GM12874 (cell line): ENCODE measurements at regions not wholly inside any gene's neighbourhood (a gene's known extent, or its start where the extent isn't known, plus 50 kb on each side); places are given as distances from the start of the nearest gene placed in this dataset.

Experiments used
- TF ChIP-seq, protein P1 (sequence below): IDR thresholded peaks from 2 replicates; pipeline ENCODE4 v1.5.1; 2011; ENCODE audit warnings: low read depth, mild to moderate bottlenecking, control low read depth, low read length, moderate library complexity; ENCODE audit not compliant: insufficient read depth

DNA sequence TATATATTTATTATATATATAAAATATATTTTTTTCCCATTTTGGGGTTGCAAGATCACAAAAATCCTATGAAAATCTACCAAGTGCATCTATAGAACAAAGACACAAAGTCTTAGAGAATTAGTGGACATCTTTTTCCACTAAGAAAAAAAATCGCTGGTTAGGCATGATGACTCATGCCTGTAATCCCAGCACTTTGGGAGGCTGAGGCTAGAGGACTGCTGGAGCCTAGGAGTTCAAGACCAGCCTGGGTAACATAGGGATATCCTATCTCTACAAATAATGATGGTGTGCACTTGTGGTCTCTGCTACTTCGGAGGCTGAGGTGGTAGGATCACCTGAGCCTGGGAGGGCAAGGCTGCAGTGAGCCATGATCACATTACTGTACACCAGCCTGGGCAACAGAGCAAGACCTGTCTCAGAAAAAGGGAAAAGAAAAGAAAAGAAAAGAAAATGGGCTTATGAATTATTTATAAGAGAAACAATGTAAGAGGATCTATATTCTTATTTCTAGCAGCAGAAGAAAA is 185.1 kb upstream of the PSMD7 start:
- TF ChIP-seq, protein P1, sequence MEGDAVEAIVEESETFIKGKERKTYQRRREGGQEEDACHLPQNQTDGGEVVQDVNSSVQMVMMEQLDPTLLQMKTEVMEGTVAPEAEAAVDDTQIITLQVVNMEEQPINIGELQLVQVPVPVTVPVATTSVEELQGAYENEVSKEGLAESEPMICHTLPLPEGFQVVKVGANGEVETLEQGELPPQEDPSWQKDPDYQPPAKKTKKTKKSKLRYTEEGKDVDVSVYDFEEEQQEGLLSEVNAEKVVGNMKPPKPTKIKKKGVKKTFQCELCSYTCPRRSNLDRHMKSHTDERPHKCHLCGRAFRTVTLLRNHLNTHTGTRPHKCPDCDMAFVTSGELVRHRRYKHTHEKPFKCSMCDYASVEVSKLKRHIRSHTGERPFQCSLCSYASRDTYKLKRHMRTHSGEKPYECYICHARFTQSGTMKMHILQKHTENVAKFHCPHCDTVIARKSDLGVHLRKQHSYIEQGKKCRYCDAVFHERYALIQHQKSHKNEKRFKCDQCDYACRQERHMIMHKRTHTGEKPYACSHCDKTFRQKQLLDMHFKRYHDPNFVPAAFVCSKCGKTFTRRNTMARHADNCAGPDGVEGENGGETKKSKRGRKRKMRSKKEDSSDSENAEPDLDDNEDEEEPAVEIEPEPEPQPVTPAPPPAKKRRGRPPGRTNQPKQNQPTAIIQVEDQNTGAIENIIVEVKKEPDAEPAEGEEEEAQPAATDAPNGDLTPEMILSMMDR, result no peak

DNA sequence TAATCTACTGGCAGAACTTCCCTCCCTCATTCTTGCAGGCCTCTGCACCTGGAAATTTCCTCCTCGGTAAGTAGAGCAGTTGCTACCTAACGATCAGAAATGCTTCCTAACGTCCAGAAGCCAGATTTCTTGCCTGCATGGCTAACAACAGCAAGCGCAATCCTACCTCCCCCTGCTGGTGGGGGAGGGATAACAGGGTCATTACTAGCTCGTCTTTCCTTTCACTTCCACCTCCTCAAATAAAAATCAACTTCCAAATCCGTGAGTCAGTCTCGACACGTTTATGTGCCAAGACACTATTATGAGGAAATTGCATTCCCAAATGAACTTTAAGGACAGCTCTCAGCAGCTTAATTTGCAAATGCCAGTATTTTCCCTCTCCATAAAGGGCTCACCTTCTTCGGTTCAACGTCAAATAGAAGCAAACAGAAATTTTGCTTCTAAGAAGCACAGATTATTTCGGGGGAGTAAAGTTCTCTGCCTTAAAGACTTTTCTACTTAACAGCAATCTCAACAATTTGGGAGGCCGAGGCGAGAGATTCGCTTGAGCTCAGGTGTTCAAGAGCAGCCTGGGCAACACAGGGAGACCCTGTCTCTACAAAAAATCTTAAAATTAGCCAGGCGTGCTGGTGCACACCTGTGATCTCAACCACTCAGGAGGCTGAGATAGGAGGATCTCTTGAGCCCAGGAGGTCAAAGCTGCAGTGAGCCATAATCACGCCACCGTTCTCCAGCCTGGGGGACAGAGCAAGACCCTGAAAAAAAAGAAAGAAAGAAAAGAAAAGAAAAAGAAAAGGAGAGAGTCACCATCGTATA is 188.6 kb upstream of the PSMD7 start:
- TF ChIP-seq, protein P1, result peak; percentile 85

DNA sequence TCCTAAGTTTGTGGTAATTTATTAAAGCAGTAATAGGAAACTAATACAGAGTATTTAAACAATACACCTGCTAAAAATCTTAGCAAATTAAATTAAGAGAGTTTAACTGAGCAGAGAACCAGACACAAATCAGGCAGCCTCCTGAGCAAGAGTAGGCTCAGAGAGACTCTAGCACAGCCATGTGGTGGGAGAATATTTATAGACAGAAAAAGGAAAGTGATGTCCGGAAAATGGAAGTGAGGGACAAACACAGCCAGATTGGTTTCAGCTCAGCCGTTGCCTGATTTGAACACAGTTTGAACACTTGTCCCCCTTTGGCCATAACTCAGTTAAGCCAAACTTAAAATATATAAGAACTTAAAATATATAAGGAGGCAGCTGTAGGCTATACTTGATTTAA is 192.6 kb upstream of the PSMD7 start:
- TF ChIP-seq, protein P1, result no peak

DNA sequence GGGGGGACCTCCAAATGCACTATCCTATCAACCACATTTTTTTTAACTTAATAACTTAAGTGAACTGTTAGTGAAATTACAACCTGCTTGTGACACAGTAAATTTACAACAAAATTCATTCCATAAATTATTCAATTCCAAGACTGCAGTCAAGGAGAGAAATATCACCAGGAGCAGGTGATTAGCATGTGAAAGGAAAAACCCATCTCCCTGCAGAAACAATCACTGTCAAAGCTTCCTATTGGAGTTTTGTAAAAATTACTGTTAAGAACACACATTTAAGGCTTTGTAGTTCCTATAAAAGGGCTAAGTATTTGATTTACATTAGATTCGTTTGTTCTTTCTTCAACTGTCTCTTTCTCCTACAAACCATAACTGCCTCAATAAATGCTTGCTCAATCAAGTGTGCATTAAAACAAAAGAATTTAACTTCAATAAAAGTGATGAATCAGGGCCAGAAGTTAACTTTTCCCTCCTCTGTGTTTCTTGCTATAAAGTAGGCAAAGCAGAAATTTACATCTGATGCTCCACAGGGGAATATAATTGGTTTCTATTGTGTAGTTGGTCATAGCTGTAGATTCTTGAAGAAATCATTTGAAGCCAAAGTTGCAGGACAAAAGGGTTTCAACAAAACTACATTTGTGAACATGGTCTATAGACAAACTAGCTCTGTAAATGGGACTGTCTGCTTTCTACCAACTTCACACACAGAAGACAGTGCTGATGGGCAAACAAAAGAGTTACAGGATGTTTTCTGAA is 195.1 kb upstream of the PSMD7 start:
- TF ChIP-seq, protein P1, result no peak

DNA sequence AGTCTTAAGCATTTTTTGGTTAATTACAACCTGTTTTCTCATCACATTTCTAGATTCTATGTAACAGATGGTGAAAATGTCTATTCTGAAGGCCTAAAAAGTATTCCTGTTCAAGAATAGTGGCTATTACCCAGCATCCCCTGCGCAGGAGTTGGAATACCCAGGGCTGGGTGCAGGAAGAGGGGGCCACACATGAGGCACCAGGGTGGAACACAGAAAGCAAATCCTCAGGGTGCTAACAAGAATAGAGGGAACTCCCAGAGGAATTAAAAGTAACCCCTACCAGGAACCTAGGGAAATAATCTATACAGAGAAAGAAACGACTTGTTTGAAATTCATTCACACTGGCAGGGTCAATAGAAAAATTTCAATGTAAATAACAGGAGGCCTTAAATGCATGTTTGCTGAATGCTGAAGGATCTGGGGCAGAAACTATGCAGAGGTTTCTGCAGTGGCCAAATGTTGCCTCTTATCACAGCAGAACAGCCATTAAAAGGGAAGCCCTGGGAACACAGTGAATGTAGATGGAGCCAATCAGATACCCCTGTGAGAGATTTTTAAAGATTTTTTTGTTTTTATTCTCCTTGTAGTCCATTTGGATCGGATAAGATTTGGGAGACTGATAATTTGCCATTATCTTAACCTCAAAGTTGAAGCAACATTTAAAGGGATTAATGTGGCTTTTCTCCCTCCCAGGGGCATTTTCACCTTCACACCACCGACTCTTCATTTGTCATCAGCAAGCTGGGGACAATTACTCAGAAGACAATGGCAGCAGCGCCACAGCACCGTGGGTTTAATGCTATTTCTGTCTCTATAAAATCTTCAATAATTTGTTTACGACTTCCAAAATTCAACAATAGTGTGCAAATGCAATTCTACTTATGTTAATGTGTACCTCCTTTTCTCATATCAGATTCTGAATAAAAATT is 196.0 kb upstream of the PSMD7 start:
- TF ChIP-seq, protein P1, result no peak

DNA sequence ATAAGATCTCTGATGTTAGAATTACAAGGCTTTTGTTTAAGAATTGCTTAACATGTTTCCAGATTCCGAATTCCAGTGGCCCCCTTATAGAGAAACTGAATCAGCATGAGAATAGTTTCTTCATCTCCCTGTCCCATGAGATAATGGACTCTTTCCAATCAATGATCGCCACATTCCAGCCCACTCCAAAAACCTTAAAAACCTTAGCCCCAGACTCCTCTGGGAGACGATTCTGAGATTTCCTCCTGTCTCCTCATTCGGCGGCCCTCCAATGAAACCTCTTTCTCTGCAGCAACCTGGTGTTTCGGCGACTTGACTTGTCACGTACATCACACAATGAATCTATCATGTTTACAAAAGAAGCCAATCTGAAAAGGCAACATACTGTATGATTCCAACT is 197.1 kb upstream of the PSMD7 start:
- TF ChIP-seq, protein P1, result no peak

DNA sequence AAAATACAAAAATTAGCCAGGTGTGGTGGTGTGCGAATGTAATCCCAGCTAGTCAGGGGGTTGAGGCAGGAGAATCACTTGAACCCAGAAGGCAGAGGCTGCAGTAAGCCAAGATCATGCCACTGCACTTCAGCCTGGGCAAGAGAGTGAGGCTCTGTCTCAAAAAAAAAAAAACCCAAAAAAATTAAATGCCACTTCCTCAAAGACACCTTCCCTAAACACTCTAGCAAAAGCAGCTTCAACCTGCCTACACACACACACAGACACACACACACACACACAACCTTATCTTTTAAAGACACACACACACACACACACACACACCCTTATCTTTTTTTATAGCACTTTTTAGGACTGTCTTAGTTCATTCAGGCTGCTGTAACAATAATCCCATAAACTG is 201.7 kb upstream of the PSMD7 start:
- TF ChIP-seq, protein P1, result no peak
